Lower leg skin (tissue), 3 donors: ENCODE measurements at regions not wholly inside any gene's neighbourhood (a gene's known extent, or its start where the extent isn't known, plus 50 kb on each side); places are given as distances from the start of the nearest gene placed in this dataset.

Experiments
- CTCF ChIP-seq, 3 donors: fragments of 450-650 bp; IDR thresholded peaks; one replicate each; pipeline ENCODE4 v1.5.1; 2016; ENCODE audit warnings: antibody characterized with exemption in 3 of 3, mild to moderate bottlenecking in 3 of 3, moderate library complexity in 2 of 3
- POLR2A ChIP-seq, 2 donors: fragments of 450-650 bp; IDR thresholded peaks; one replicate each; pipeline ENCODE4 v1.6.1; 2016 to 2017; ENCODE audit warnings: antibody characterized with exemption in 2 of 2, mild to moderate bottlenecking in 1 of 2, moderate library complexity in 1 of 2

- no peak for TF ChIP-seq POLR2A (IDR thresholded peaks at IDR 0.05)
- no peak for TF ChIP-seq CTCF (IDR thresholded peaks at IDR 0.05)
Observed at GRCh38 chr2:173680574-173680973, 284.6 kb downstream of the SP3 start.
